Activated naive CD4-positive, alpha-beta T cell treated with anti-CD3 and anti-CD28 coated beads, Interleukin-2, amount 50 U/mL, for 24 hours (primary cell): ENCODE measurements at regions not wholly inside any gene's neighbourhood (a gene's known extent, or its start where the extent isn't known, plus 50 kb on each side); places are given as distances from the start of the nearest gene placed in this dataset.
"Not testable (repeated sequence)": the region's sequence is repeated elsewhere in the genome, so short reads cannot be mapped to it uniquely, and the experiment has no call there.

ENCODE experiments used
- H3K27ac Mint-ChIP-seq: one replicate; pipeline ENCODE4 v1.8.0; 2021; ENCODE audit warnings: mild to moderate bottlenecking, mixed read lengths
- H3K27me3 Mint-ChIP-seq: one replicate; pipeline ENCODE4 v1.8.0; 2021; ENCODE audit warnings: mixed read lengths
- H3K36me3 Mint-ChIP-seq: one replicate; pipeline ENCODE4 v1.8.0; 2021; ENCODE audit warnings: mixed read lengths
- H3K4me1 Mint-ChIP-seq: one replicate; pipeline ENCODE4 v1.8.0; 2021; ENCODE audit warnings: mixed read lengths
- H3K4me3 Mint-ChIP-seq: one replicate; pipeline ENCODE4 v1.8.0; 2021; ENCODE audit warnings: mild to moderate bottlenecking, mixed read lengths
- H3K9me3 Mint-ChIP-seq: one replicate; pipeline ENCODE4 v1.8.0; 2021; ENCODE audit warnings: mixed read lengths

DNA sequence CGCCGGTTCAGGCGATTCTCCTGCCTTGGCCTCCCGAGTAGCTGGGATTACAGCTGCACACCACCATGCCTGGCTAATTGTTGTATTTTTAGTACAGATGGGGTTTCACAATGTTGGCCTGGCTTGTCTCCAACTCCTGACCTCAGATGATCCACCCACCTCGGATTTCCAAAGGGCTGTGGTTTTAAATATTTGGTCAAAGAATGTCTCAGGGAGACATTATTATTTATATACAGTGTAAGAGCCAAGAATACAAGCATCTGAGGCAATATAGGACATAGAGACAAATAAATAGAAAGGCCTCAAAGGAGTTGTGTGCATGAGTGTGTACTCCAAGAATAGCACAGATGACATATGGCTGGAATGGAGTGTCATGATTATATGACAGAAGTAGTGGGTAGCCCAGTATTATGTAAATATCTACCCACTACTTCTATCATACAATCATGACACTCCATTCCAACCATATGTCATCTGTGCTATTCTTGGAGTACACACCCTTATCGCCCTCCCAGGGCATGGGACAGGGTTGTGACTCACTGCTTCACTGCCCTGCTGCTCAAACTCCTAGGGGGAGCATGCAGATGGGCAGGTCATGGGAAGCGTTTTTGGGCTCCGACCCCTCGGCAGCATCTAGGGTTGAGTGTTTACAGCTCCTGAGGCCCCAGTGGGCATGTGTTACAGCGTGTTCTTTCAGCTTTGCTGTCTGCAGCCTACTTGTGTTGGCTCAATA lies 1649.8 kb upstream of the PCDH10 start:
- Mint-ChIP-seq H3K4me1 (no peaks in the 10 kb centered on the region), H3K36me3 (no peaks in the 10 kb centered on the region), H3K4me3 (no peak overlapping the region), H3K27me3 (no peaks in the 10 kb centered on the region), H3K27ac (no peak overlapping the region), H3K9me3 (no peaks in the 10 kb centered on the region)

DNA sequence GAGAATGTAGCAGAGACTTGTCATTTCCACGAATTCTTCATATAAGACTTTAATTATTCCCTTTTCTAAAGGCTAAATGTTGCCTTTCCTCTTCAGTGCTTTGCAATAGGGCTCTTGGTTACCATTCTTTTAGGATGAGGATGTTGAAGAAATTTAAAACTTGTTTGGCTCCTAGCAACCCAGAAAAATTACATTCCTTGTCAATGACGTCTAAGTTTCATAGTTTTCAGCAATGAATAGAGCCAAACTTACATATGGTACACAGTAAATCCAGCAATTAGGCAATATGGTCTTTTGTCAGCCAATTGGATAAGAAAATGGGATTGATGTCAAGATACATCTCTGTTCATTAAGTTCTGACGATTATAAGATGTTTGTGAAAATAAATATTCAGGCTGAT lies 1639.6 kb upstream of the PCDH10 start:
- H3K9me3 Mint-ChIP-seq = no peaks in the 10 kb centered on the region
- no peak overlapping the region for H3K27ac Mint-ChIP-seq
- H3K4me1 Mint-ChIP-seq = no peaks in the 10 kb centered on the region
- H3K27me3 Mint-ChIP-seq = no peaks in the 10 kb centered on the region
- H3K36me3 Mint-ChIP-seq = no peaks in the 10 kb centered on the region
- no peak overlapping the region for H3K4me3 Mint-ChIP-seq

DNA sequence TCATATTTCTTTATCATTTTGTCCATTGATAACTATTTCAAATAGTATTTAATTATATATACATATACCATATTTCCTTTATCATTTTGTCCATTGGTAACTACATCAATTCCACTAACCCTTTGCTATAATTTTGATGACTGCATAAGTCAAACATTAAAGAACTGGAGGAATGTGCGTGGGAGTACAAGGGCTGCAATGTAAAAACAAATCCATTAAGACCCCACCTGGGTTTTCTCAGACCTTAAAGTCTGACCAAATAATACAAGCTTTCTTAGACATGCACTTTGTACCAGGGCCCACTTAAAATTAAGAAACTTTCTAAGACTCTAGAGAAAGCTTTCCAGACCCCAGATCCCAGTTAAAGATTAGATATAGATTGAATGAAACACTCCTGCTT lies 1622.4 kb upstream of the PCDH10 start:
- no peak overlapping the region for H3K27ac Mint-ChIP-seq
- H3K4me1 Mint-ChIP-seq = no peaks in the 10 kb centered on the region
- H3K36me3 Mint-ChIP-seq = no peaks in the 10 kb centered on the region
- no peak overlapping the region for H3K4me3 Mint-ChIP-seq
- H3K9me3 Mint-ChIP-seq = peaks cover 5% of the 10 kb centered on the region
- no peaks in the 10 kb centered on the region for H3K27me3 Mint-ChIP-seq

DNA sequence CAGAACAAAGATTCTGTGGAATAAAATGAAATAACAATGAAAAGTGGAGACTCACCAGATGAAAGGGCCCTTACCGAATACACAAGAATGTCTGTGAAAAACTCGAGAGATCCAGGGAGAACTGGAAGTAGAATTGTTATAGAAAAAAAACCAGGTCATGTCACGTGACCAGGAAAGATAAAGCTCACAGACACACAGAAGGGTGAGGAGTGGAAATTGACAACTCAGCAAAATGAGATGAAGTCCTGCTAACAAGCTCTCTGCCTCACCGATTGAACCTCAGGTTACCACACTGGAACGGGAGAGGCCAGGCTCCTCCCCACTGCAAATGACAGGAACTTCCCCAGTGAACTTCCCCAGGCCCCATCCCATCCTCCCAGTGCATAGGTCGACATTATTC lies 1618.0 kb upstream of the PCDH10 start:
- H3K27me3 Mint-ChIP-seq = no peaks in the 10 kb centered on the region
- no peaks in the 10 kb centered on the region for H3K9me3 Mint-ChIP-seq
- no peaks in the 10 kb centered on the region for H3K4me1 Mint-ChIP-seq
- H3K36me3 Mint-ChIP-seq = no peaks in the 10 kb centered on the region
- H3K27ac Mint-ChIP-seq = no peak overlapping the region
- H3K4me3 Mint-ChIP-seq = no peak overlapping the region

DNA sequence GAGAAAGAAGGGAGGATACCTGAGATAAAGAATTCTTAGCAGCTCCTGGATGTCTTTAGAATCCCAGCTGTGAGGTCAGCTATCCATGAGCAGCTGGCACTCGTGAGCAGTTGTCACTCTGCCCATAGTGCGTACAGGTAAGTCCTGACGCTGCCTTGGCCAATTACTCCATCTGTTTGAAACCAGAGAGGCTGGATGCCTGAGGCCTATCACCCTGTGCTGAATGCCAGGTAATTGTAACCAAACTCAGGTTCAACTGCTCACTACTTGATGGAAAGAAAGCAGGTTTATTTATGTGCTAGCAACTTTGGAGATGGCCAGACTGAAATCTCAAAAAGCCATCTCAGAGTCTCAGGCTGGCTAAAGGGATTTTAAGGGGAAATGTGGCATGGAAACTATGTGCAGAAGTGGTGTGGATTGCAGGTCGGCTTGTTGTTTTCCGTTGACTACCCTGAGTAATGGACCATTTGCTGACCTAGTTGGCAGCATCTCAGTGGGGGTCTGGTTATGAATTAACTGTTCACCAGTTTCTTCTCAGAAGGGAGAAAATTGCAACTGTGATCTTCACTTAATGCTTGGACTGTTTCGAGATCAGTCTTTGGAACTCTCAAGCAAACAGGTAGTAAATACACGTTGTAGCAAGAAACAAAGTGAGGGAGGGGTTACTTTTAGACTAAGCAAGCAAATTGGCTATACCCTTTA lies 1614.0 kb upstream of the PCDH10 start:
- H3K27ac Mint-ChIP-seq = no peak overlapping the region
- no peak overlapping the region for H3K4me3 Mint-ChIP-seq
- no peaks in the 10 kb centered on the region for H3K36me3 Mint-ChIP-seq
- no peaks in the 10 kb centered on the region for H3K27me3 Mint-ChIP-seq
- H3K4me1 Mint-ChIP-seq = no peaks in the 10 kb centered on the region
- no peaks in the 10 kb centered on the region for H3K9me3 Mint-ChIP-seq

DNA sequence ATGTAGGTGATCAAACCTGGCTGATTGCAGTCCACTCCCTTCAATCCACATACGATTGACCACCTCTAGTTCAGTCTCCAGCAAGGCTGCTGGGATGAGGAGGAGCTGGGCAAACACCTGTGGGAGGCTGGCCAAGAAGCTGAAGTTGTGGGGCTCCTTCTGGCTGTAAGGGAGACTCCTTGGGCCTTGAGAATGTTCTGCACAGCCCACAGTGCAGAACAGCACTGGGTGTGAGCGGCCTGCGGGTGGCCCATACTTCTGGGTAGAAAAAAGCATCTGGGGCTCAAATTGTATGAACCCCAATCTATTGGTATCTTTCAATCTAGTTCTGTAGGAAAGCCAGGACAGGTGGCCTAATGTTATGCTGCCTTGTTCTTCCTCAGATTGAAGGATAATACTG lies 1608.8 kb upstream of the PCDH10 start:
- no peaks in the 10 kb centered on the region for H3K9me3 Mint-ChIP-seq
- H3K4me1 Mint-ChIP-seq = no peaks in the 10 kb centered on the region
- no peaks in the 10 kb centered on the region for H3K36me3 Mint-ChIP-seq
- no peak overlapping the region for H3K4me3 Mint-ChIP-seq
- no peaks in the 10 kb centered on the region for H3K27me3 Mint-ChIP-seq
- H3K27ac Mint-ChIP-seq = no peak overlapping the region

DNA sequence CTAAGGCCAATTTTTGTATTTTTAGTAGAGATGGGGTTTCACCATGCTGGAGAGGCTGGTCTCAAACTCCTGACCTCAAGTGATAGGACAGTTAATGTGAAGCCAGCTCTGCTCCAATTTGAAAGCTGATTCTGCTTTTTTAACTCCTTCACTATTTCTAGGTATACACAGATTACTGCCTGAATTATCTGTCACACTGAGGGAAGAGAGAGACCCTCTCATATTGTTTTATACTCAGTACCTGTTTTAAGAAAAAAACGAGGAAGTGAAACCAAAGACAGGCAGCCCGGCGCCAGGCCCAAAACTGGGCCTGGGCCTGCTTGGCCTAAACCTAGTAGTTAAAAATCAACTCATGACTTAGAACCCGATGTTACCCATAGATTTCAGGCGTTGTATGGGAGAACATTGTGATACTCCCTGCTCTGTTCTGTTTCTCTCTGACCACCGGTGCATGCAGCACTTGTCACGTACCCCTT lies 1601.5 kb upstream of the PCDH10 start:
- no peaks in the 10 kb centered on the region for H3K9me3 Mint-ChIP-seq
- no peaks in the 10 kb centered on the region for H3K36me3 Mint-ChIP-seq
- no peaks in the 10 kb centered on the region for H3K27me3 Mint-ChIP-seq
- no peak overlapping the region for H3K4me3 Mint-ChIP-seq
- no peak overlapping the region for H3K27ac Mint-ChIP-seq
- no peaks in the 10 kb centered on the region for H3K4me1 Mint-ChIP-seq

DNA sequence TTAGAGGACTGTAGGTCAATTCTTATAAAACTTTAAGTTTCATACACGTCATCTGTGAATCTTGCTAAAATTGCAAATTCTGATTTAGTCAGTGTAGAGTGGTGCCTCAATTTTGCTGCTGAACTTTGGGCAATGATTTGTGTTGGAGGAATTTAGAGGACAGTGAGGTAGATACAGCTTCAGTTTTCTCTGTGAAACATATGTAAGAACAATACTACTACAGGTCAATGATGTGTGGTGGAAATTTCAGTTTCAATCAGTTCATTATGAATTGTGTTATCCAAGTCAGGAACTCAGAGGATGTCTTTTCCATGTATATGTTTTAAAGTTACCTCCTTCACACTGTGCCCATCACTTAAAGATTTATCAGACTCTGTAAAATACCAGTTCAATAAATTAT lies 1597.8 kb upstream of the PCDH10 start:
- Mint-ChIP-seq H3K4me1 (no peaks in the 10 kb centered on the region), H3K27me3 (no peaks in the 10 kb centered on the region), H3K9me3 (no peaks in the 10 kb centered on the region), H3K36me3 (no peaks in the 10 kb centered on the region), H3K27ac (no peak overlapping the region), H3K4me3 (no peak overlapping the region)

DNA sequence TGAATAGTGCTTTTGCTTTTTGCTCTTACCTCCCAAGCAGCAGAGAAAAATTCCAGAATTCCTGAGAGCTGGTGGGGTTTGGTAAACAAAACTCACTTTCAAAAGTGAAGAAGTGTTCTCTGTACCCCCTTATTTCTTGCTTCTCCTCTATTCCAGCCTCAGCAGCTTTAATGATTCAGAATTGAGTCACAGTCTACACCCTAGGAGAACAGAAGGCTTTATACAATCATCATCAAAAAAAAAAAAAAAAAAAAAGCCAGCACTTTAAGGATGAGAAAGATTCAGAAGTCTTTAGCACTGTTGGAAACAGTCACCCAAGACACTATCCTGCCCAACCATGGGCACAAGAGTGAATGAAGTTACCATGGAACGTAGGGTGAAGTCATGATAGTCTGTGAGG lies 1583.1 kb upstream of the PCDH10 start:
- H3K9me3 Mint-ChIP-seq = peaks cover 6% of the 10 kb centered on the region
- H3K4me3 Mint-ChIP-seq = no peak overlapping the region
- H3K4me1 Mint-ChIP-seq = no peaks in the 10 kb centered on the region
- H3K27me3 Mint-ChIP-seq = no peaks in the 10 kb centered on the region
- H3K36me3 Mint-ChIP-seq = no peaks in the 10 kb centered on the region
- no peak overlapping the region for H3K27ac Mint-ChIP-seq

DNA sequence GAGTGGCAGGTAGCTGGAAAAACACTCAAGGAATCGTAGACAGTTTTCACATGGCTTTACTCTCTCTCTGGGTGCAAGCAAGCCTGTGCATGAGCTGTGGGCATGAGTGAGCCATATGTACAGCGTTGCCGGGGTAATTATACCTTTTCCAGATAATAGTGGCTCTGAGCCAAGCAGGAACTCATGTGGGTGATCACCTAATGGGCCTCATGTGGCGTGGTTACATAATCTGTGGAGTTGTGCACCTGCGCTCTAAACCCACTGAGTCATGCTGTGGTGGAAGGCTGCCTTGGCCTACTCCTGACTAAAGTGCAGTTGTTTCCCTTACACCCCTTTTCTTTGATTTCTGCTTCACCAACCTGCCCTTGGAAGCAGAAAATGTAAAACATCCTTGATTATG lies 1564.5 kb upstream of the PCDH10 start:
- no peaks in the 10 kb centered on the region for H3K4me1 Mint-ChIP-seq
- no peaks in the 10 kb centered on the region for H3K9me3 Mint-ChIP-seq
- H3K27ac Mint-ChIP-seq = no peak overlapping the region
- H3K4me3 Mint-ChIP-seq = no peak overlapping the region
- no peaks in the 10 kb centered on the region for H3K36me3 Mint-ChIP-seq
- no peaks in the 10 kb centered on the region for H3K27me3 Mint-ChIP-seq

DNA sequence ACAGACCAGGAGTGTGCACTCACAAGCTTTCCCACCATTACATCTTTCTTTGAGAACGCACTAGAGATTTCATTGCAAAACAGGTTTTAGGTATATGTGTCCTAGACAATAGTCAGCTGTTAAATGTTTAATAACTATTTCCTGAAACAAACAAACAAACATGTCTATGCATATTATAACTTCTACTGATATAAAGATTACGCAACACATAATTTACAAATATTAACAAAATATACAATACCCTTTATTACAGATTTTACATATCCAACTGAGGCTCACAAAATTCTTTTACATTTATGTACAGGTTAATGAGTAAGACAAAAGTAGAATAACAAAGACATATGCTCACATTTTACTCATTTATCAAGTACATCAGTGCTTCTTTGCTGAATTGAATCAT lies 1554.0 kb upstream of the PCDH10 start:
- no peaks in the 10 kb centered on the region for H3K4me1 Mint-ChIP-seq
- H3K4me3 Mint-ChIP-seq = no peak overlapping the region
- H3K9me3 Mint-ChIP-seq = peaks cover 5% of the 10 kb centered on the region
- no peaks in the 10 kb centered on the region for H3K27me3 Mint-ChIP-seq
- H3K36me3 Mint-ChIP-seq = no peaks in the 10 kb centered on the region
- no peak overlapping the region for H3K27ac Mint-ChIP-seq

DNA sequence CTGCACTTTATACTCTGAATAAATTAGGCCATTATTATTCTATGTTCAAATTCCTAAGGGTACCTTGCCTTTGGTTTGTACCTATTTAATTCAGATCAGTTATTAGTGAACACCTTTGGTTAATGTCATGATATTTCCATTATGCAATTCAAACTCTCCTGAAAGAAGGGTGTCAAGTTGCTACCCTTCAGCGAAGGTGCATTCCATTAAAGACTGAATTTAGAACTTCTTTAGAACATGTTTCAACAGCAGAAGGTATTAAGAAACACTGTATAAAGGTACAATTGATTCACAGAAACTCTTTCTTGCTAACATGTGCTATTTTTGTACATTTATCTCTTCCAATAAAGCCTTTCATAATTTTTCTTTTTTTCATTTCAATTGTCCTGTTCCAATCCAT lies 1545.4 kb upstream of the PCDH10 start:
- Mint-ChIP-seq H3K4me1 (no peaks in the 10 kb centered on the region), H3K36me3 (no peaks in the 10 kb centered on the region), H3K9me3 (peaks cover 5% of the 10 kb centered on the region), H3K27me3 (no peaks in the 10 kb centered on the region), H3K27ac (no peak overlapping the region), H3K4me3 (no peak overlapping the region)

DNA sequence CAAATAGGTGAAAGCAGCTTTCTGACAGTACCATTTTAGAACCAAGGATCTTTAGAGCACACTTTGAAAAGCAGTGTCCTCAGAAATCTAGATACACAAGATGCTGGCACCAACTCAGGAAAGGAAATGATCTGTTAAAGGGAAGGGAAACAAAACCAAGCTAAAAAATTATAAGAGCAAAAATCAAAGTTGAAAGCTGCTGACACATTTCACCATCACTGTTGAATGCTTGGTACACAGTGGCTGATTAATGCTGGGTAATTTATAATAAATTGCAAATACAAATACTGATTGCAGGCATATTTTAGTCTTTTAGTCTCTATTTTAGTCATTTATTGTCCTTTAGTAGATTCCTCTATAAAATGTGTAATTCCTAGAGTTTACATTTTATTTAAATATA lies 1540.1 kb upstream of the PCDH10 start:
- Mint-ChIP-seq H3K4me1 (no peaks in the 10 kb centered on the region), H3K27me3 (no peaks in the 10 kb centered on the region), H3K36me3 (no peaks in the 10 kb centered on the region), H3K27ac (no peak overlapping the region), H3K4me3 (no peak overlapping the region), H3K9me3 (no peaks in the 10 kb centered on the region)

DNA sequence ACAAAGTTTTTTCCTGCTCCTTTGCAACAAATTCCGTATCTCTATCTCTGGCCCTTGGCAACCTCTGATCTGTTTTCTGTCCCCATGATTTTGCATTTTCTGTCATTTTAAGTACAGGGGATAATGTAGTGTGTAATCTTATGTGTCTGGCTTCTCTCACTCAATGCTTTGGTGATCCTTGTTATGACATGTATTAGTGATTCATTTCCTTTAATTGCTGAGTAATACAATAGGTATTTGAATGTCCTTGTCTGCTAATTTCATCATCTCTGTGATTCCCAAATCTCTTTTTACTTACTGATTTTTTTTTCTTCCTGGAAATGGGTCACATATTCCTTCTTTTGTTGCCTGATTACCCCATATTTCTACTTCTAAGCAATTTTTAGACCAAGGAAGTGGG lies 1538.6 kb upstream of the PCDH10 start:
- not testable (repeated sequence) for H3K27ac Mint-ChIP-seq, H3K27me3 Mint-ChIP-seq, H3K36me3 Mint-ChIP-seq, H3K9me3 Mint-ChIP-seq, H3K4me1 Mint-ChIP-seq, H3K4me3 Mint-ChIP-seq

DNA sequence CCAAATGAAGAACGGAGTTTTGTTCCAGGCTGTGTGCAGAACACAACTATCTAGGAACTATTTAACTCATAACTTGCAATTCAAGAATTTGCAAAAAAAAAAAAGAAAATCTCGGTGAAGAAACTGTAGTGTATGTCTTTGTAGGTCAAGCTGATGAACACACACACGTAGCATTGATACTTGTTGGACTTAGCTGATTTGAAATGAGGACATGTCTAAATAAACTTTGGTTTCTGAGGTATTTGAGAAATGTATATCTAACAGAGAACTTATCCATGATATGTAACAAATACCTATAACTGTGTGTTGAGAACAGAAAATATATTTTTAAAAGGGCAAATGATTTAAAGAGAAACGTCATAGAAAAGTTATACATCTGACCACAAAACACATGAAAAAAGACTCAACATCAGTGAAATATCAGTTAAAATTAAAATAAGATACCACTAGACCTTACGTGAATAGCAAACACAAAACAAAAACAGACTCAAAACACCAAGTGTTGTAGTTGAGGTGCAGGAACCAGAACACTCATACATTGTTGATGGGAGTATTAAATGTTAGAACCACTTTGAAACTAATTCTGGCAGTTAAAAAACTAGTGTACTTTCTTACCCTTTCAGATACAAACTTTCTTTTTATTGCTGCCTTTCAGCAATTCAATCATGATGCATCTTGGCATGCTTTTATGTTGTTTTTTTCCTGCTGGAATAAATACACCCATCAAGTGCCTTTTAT lies 1535.8 kb upstream of the PCDH10 start:
- Mint-ChIP-seq H3K9me3 (no peaks in the 10 kb centered on the region), H3K27ac (no peak overlapping the region), H3K4me3 (no peak overlapping the region), H3K27me3 (no peaks in the 10 kb centered on the region), H3K4me1 (no peaks in the 10 kb centered on the region), H3K36me3 (no peaks in the 10 kb centered on the region)

DNA sequence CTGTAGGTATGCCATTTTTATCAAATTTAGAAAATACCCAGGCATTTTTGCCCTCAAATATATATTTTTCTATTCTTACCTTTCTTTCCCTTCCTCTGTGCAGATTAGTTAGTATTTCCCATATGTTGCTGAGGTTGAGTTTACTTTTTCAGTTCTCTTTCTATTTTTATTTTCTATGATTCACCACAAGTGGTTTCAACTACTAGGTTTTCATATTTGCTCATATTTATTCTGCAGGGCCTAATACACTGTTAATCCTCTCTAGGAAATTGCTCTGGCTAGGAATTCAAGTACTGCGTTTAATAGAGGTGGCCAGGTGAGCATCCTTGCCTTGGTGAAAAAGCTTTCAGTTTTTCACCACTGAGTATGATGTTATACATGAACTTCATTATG lies 1535.3 kb upstream of the PCDH10 start:
- Mint-ChIP-seq H3K9me3 (no peaks in the 10 kb centered on the region), H3K36me3 (no peaks in the 10 kb centered on the region), H3K4me3 (no peak overlapping the region), H3K27me3 (no peaks in the 10 kb centered on the region), H3K4me1 (no peaks in the 10 kb centered on the region), H3K27ac (no peak overlapping the region)
